ENCODE measurements at regions not wholly inside any gene's neighbourhood (a gene's known extent, or its start where the extent isn't known, plus 50 kb on each side); places are given as distances from the start of the nearest gene placed in this dataset.

GRCh38 chr14:41549821-41550607 is 56.7 kb upstream of the LRFN5 start:
- TF ChIP-seq CTCF (conservative IDR thresholded peaks at IDR 0.05; ENCODE audit: low read depth, low read length) = no peak
- no peak for TF ChIP-seq EZH2 (IDR thresholded peaks at IDR 0.05; ENCODE audit: low read length, unreplicated experiment)
